HG02798 (cell line): ENCODE measurements at regions not wholly inside any gene's neighbourhood (a gene's known extent, or its start where the extent isn't known, plus 50 kb on each side); places are given as distances from the start of the nearest gene placed in this dataset.

ENCODE experiments used
- ATAC-seq: cut with Tn5 transposase; IDR thresholded peaks from one replicate; pipeline ENCODE4 v1.9.1; 2021; ENCODE audit warnings: mild to moderate bottlenecking; ENCODE audit not compliant: unreplicated experiment, poor library complexity

GRCh38 chr2:204298404-204298803, 246.9 kb upstream of the PARD3B start:
- no peak for ATAC-seq

- ATAC-seq = no peak
Measured at GRCh38 chr2:204299766-204300165, 245.5 kb upstream of the PARD3B start.

GRCh38 chr2:204306667-204307066, 238.6 kb upstream of the PARD3B start:
- no peak for ATAC-seq

- no peak for ATAC-seq
Measured at GRCh38 chr2:204312105-204312504, 233.2 kb upstream of the PARD3B start.

- ATAC-seq = no peak
Measured at GRCh38 chr2:204313256-204313655, 232.0 kb upstream of the PARD3B start.

GRCh38 chr2:204315236-204315662, 230.0 kb upstream of the PARD3B start:
- no peak for ATAC-seq

GRCh38 chr2:204317640-204318039, 227.6 kb upstream of the PARD3B start:
- ATAC-seq = no peak

- ATAC-seq = no peak
Measured at GRCh38 chr2:204321027-204321800, 224.1 kb upstream of the PARD3B start.

GRCh38 chr2:204321910-204322751, 223.1 kb upstream of the PARD3B start:
- no peak for ATAC-seq

- peak; percentile 94 for ATAC-seq
Measured at GRCh38 chr2:204325468-204325867, 219.8 kb upstream of the PARD3B start.

- ATAC-seq = no peak
Measured at GRCh38 chr2:204328373-204328772, 216.9 kb upstream of the PARD3B start.

- ATAC-seq = no peak
Measured at GRCh38 chr2:204329016-204329415, 216.3 kb upstream of the PARD3B start.

GRCh38 chr2:204329532-204329931, 215.7 kb upstream of the PARD3B start:
- ATAC-seq = no peak

- no peak for ATAC-seq
Measured at GRCh38 chr2:204331180-204331579, 214.1 kb upstream of the PARD3B start.

- ATAC-seq = no peak
Measured at GRCh38 chr2:204331988-204332387, 213.3 kb upstream of the PARD3B start.

GRCh38 chr2:204332706-204333105, 212.6 kb upstream of the PARD3B start:
- no peak for ATAC-seq

- no peak for ATAC-seq
Measured at GRCh38 chr2:204333861-204334260, 211.4 kb upstream of the PARD3B start.

- no peak for ATAC-seq
Measured at GRCh38 chr2:204335451-204336058, 209.7 kb upstream of the PARD3B start.

- no peak for ATAC-seq
Measured at GRCh38 chr2:204336153-204336744, 209.0 kb upstream of the PARD3B start.

- no peak for ATAC-seq
Measured at GRCh38 chr2:204337638-204338037, 207.6 kb upstream of the PARD3B start.
